ENCODE measurements at regions not wholly inside any gene's neighbourhood (a gene's known extent, or its start where the extent isn't known, plus 50 kb on each side); places are given as distances from the start of the nearest gene placed in this dataset.

- Histone ChIP-seq H3K27me3 (no peaks in the 10 kb centered on the region), H3K36me3 (no peaks in the 10 kb centered on the region), H3K4me3 (no peak overlapping the region), H3K9me3 (no peaks in the 10 kb centered on the region), H3K4me1 (peaks cover 0 to 69% (median 45%) of the 10 kb centered on the region in 4 donors), H3K27ac (peak overlapping the region; percentile 68 to 78)
- no peak for TF ChIP-seq CTCF (IDR thresholded peaks at IDR 0.05)
- no peak for DNase-seq
- intact Hi-C loops (cut with DNase I; ENCODE audit: low total_unique reads) = no loop called here
Observed at GRCh38 chr2:37854676-37855282, 70.3 kb upstream of the RMDN2 start.

- H3K4me1 ChIP-seq = peaks cover 0 to 66% (median 45%) of the 10 kb centered on the region in 4 donors
- peak overlapping the region; percentile 68 to 78 for H3K27ac ChIP-seq
- TF ChIP-seq CTCF (IDR thresholded peaks at IDR 0.05) = no peak
- no peaks in the 10 kb centered on the region for H3K9me3 ChIP-seq
- H3K27me3 ChIP-seq = no peaks in the 10 kb centered on the region
- H3K36me3 ChIP-seq = no peaks in the 10 kb centered on the region
- H3K4me3 ChIP-seq = peak overlapping the region in 1 of 2 donors; percentile 20
- peak; percentile 49 to 80 for DNase-seq
- intact Hi-C loops (cut with DNase I; ENCODE audit: low total_unique reads) = no loop called here
Observed at GRCh38 chr2:37855283-37856041, 69.6 kb upstream of the RMDN2 start.

- DNase-seq = no peak
- no peaks in the 10 kb centered on the region for H3K27me3 ChIP-seq
- H3K9me3 ChIP-seq = no peaks in the 10 kb centered on the region
- peak overlapping the region; percentile 68 to 78 for H3K27ac ChIP-seq
- H3K4me3 ChIP-seq = no peak overlapping the region
- intact Hi-C loops (cut with DNase I; ENCODE audit: low total_unique reads) = no loop called here
- no peaks in the 10 kb centered on the region for H3K36me3 ChIP-seq
- H3K4me1 ChIP-seq = peaks cover 0 to 59% (median 39%) of the 10 kb centered on the region in 4 donors
- TF ChIP-seq CTCF (IDR thresholded peaks at IDR 0.05) = no peak
Observed at GRCh38 chr2:37856101-37856751, 68.9 kb upstream of the RMDN2 start.

GRCh38 chr2:37857575-37858399, 67.3 kb upstream of the RMDN2 start:
- intact Hi-C loops (cut with DNase I; ENCODE audit: low total_unique reads) = no loop called here
- no peak for TF ChIP-seq CTCF (IDR thresholded peaks at IDR 0.05)
- H3K4me1 ChIP-seq = peaks cover 0 to 47% (median 34%) of the 10 kb centered on the region in 4 donors
- no peaks in the 10 kb centered on the region for H3K27me3 ChIP-seq
- no peak for DNase-seq
- H3K36me3 ChIP-seq = no peaks in the 10 kb centered on the region
- H3K4me3 ChIP-seq = no peak overlapping the region
- peak overlapping the region; percentile 65 to 68 for H3K27ac ChIP-seq
- no peaks in the 10 kb centered on the region for H3K9me3 ChIP-seq

- TF ChIP-seq CTCF (IDR thresholded peaks at IDR 0.05) = no peak
- H3K27me3 ChIP-seq = no peaks in the 10 kb centered on the region
- no peaks in the 10 kb centered on the region for H3K9me3 ChIP-seq
- DNase-seq = peak; percentile 28 to 87
- no peaks in the 10 kb centered on the region for H3K36me3 ChIP-seq
- H3K27ac ChIP-seq = peak overlapping the region; percentile 38 to 65
- intact Hi-C loops (cut with DNase I; ENCODE audit: low total_unique reads) = no loop called here
- peaks cover 0 to 47% (median 34%) of the 10 kb centered on the region in 4 donors for H3K4me1 ChIP-seq
- no peak overlapping the region for H3K4me3 ChIP-seq
Observed at GRCh38 chr2:37858400-37858711, 66.7 kb upstream of the RMDN2 start.
